ENCODE measurements at regions not wholly inside any gene's neighbourhood (a gene's known extent, or its start where the extent isn't known, plus 50 kb on each side); places are given as distances from the start of the nearest gene placed in this dataset.

DNA sequence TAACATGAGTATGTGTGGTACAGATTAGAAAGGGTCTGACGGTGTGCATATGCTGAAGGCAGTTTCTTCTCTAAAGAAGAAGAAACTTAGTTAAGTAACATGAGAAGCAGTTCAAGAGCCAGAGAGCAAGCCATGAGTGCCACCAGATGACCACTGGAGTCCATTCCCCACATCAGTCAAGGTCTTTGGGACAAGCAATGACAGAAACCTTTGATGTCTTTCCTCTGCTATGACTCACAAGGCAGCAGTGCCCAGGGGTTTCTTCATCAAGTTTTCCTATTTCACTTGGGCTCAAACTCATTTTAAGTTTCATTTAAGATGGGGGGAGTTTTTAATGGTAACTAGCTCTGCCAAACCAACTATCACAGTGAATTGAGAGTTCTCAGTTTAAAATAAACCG lies 303.8 kb upstream of the TBX18 start:
- TF ChIP-seq, protein P1, sequence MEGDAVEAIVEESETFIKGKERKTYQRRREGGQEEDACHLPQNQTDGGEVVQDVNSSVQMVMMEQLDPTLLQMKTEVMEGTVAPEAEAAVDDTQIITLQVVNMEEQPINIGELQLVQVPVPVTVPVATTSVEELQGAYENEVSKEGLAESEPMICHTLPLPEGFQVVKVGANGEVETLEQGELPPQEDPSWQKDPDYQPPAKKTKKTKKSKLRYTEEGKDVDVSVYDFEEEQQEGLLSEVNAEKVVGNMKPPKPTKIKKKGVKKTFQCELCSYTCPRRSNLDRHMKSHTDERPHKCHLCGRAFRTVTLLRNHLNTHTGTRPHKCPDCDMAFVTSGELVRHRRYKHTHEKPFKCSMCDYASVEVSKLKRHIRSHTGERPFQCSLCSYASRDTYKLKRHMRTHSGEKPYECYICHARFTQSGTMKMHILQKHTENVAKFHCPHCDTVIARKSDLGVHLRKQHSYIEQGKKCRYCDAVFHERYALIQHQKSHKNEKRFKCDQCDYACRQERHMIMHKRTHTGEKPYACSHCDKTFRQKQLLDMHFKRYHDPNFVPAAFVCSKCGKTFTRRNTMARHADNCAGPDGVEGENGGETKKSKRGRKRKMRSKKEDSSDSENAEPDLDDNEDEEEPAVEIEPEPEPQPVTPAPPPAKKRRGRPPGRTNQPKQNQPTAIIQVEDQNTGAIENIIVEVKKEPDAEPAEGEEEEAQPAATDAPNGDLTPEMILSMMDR (IDR thresholded peaks at IDR 0.05): no peak
- TF ChIP-seq TCF7L2 (IDR thresholded peaks at IDR 0.05; ENCODE audit: low read depth, low read length) (no peak), POLR2AphosphoS5 (IDR thresholded peaks at IDR 0.05; ENCODE audit: low read depth, low read length) (no peak), SIN3A (IDR thresholded peaks at IDR 0.05; ENCODE audit: borderline replicate concordance, insufficient read depth, low read depth, low read length) (no peak)
